Uterus (tissue), 2 donors: ENCODE measurements at regions not wholly inside any gene's neighbourhood (a gene's known extent, or its start where the extent isn't known, plus 50 kb on each side); places are given as distances from the start of the nearest gene placed in this dataset.

Experiments
- POLR2A ChIP-seq, 2 donors: fragments of 450-650 bp; IDR thresholded peaks; one replicate each; pipeline ENCODE4 v1.6.1; 2016; ENCODE audit warnings: antibody characterized with exemption in 2 of 2, mild to moderate bottlenecking in 1 of 2, moderate library complexity in 1 of 2
- TF ChIP-seq, protein P1 (sequence below), 4 experiments: fragments of 200-600 bp in 2 of 4; fragments of 450-650 bp in 2 of 4; sonication (generic) in 2 of 4; IDR thresholded peaks; one replicate each; pipeline ENCODE4 v1.5.1; 2016 to 2019; ENCODE audit warnings: antibody characterized with exemption in 4 of 4, mild to moderate bottlenecking in 2 of 4, moderate library complexity in 1 of 4

DNA sequence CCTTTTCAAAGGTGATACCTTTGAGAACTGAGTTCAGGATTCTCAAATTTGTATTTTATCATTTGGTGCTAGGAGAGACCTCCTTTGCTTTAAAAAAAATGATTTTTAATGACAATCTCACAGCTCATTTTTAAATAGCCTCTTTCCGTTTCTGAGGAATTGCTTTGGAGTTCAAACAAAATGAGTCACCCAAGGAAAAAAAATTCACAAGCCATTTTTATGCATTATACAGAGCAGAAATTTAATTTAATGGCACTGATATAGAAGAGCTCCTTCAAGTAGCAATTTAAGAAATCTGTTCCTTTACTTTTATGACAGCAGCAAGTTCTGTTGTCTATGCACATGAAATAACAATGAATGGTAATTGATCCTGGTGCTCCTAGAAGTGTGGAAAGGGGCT lies 337.9 kb upstream of the KCNMB2 start:
- TF ChIP-seq, protein P1, sequence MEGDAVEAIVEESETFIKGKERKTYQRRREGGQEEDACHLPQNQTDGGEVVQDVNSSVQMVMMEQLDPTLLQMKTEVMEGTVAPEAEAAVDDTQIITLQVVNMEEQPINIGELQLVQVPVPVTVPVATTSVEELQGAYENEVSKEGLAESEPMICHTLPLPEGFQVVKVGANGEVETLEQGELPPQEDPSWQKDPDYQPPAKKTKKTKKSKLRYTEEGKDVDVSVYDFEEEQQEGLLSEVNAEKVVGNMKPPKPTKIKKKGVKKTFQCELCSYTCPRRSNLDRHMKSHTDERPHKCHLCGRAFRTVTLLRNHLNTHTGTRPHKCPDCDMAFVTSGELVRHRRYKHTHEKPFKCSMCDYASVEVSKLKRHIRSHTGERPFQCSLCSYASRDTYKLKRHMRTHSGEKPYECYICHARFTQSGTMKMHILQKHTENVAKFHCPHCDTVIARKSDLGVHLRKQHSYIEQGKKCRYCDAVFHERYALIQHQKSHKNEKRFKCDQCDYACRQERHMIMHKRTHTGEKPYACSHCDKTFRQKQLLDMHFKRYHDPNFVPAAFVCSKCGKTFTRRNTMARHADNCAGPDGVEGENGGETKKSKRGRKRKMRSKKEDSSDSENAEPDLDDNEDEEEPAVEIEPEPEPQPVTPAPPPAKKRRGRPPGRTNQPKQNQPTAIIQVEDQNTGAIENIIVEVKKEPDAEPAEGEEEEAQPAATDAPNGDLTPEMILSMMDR (IDR thresholded peaks at IDR 0.05) = no peak
- TF ChIP-seq POLR2A (IDR thresholded peaks at IDR 0.05) = no peak
